OCI-LY7 (cell line): ENCODE measurements at regions not wholly inside any gene's neighbourhood (a gene's known extent, or its start where the extent isn't known, plus 50 kb on each side); places are given as distances from the start of the nearest gene placed in this dataset.

Experiments
- EZH2phosphoT487 ChIP-seq: fragments of 200-600 bp; sonication (generic); IDR thresholded peaks from 2 replicates; pipeline ENCODE4 v1.6.1; 2018; ENCODE audit warnings: low read depth, borderline replicate concordance, mild to moderate bottlenecking, mixed run types, antibody characterized with exemption, low read length, moderate library complexity, mixed read lengths
- TF ChIP-seq, protein P1 (sequence below): fragments of 200-600 bp; sonication (generic); conservative IDR thresholded peaks from 2 replicates; pipeline ENCODE4 v1.5.1; 2014; ENCODE audit warnings: mild to moderate bottlenecking, antibody characterized with exemption, low read length, moderate library complexity, mixed read lengths

DNA sequence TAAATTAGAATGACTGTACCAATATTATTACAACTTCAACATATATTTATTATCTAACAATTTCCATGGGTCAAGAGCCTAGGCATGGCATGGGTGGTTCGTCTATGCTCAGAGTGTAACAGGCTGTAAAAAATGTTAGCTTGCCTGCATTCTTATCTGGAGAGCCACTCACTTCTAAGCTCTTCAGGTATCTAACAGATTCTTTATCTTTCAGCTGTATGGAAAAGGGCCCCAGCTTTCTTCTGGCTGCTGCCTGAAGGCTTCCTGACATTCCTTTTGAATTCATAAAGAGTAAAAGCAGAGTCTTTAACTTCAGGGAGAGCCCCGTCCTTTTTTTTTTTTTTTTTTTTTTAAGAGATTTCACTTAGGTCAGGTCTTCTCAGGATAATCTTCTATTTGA is 648.8 kb downstream of the NXPH1 start:
- TF ChIP-seq, protein P1, sequence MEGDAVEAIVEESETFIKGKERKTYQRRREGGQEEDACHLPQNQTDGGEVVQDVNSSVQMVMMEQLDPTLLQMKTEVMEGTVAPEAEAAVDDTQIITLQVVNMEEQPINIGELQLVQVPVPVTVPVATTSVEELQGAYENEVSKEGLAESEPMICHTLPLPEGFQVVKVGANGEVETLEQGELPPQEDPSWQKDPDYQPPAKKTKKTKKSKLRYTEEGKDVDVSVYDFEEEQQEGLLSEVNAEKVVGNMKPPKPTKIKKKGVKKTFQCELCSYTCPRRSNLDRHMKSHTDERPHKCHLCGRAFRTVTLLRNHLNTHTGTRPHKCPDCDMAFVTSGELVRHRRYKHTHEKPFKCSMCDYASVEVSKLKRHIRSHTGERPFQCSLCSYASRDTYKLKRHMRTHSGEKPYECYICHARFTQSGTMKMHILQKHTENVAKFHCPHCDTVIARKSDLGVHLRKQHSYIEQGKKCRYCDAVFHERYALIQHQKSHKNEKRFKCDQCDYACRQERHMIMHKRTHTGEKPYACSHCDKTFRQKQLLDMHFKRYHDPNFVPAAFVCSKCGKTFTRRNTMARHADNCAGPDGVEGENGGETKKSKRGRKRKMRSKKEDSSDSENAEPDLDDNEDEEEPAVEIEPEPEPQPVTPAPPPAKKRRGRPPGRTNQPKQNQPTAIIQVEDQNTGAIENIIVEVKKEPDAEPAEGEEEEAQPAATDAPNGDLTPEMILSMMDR, result no peak
- no peak for TF ChIP-seq EZH2phosphoT487
